Activated B cell treated with CpG ODN at 0.5 μM for 24 hours (primary cell): ENCODE measurements at regions not wholly inside any gene's neighbourhood (a gene's known extent, or its start where the extent isn't known, plus 50 kb on each side); places are given as distances from the start of the nearest gene placed in this dataset.
"Not testable (repeated sequence)": the region's sequence is repeated elsewhere in the genome, so short reads cannot be mapped to it uniquely, and the experiment has no call there.

Source experiments
- ATAC-seq: fragments of 200-7000 bp; cut with Tn5 transposase; one replicate; pipeline ENCODE4 v1.10.0; 2021; ENCODE audit warnings: low read depth, mild to moderate bottlenecking, moderate library complexity
- CTCF ChIA-PET: fragments of 350-600 bp; sonication (Branson Sonifier 250); formaldehyde crosslinking; loops from one replicate; lab custom pipeline; 2021; ENCODE audit warnings: antibody characterized with exemption; lab: Charles Lee
- POLR2A ChIA-PET: fragments of 350-600 bp; sonication (Branson Sonifier 250); formaldehyde crosslinking; loops from one replicate; lab custom pipeline; 2021; ENCODE audit warnings: antibody characterized with exemption; lab: Charles Lee
- DNase-seq: peaks from one replicate; pipeline ENCODE4 v3.0.0; 2022
- H3K27ac Mint-ChIP-seq: one replicate; pipeline ENCODE4 v1.8.0; 2020; ENCODE audit warnings: mixed read lengths
- H3K27me3 Mint-ChIP-seq: one replicate; pipeline ENCODE4 v1.8.0; 2021; ENCODE audit warnings: mixed read lengths
- H3K36me3 Mint-ChIP-seq: one replicate; pipeline ENCODE4 v1.8.0; 2021; ENCODE audit warnings: low read depth, mixed read lengths
- H3K4me1 Mint-ChIP-seq: one replicate; pipeline ENCODE4 v1.8.0; 2021; ENCODE audit warnings: mixed read lengths
- H3K4me3 Mint-ChIP-seq: one replicate; pipeline ENCODE4 v1.8.0; 2020; ENCODE audit warnings: mild to moderate bottlenecking, mixed read lengths
- H3K9me3 Mint-ChIP-seq: one replicate; pipeline ENCODE4 v1.8.0; 2020; ENCODE audit warnings: mixed read lengths
- CTCF ChIP-seq: fragments of 200-600 bp; IDR thresholded peaks from one replicate; pipeline ENCODE4 v1.8.0; 2022; ENCODE audit warnings: antibody characterized with exemption, mild to moderate bottlenecking
- intact Hi-C: fragments of 100-400 bp; cut with micrococcal nuclease; formaldehyde crosslinking; loops from one replicate; pipeline ENCODE4 v1.15.1; 2024

GRCh38 chr11:89583580-89583979 is 92.4 kb upstream of the NOX4 start:
- ChIA-PET POLR2A (no interaction called here), CTCF (no interaction called here)
- Mint-ChIP-seq H3K9me3 (peaks cover 1% of the 10 kb centered on the region), H3K27ac (no peak overlapping the region), H3K27me3 (no peaks in the 10 kb centered on the region), H3K4me3 (no peak overlapping the region), H3K4me1 (no peaks in the 10 kb centered on the region), H3K36me3 (no peaks in the 10 kb centered on the region)
- DNase-seq (no peak), ATAC-seq (no peak)
- no peak for TF ChIP-seq CTCF
- intact Hi-C loops: no loop called here

GRCh38 chr11:89585046-89585445 is 93.9 kb upstream of the NOX4 start:
- ATAC-seq, H3K27ac Mint-ChIP-seq, H3K4me3 Mint-ChIP-seq, CTCF ChIA-PET, H3K27me3 Mint-ChIP-seq, intact Hi-C loops, POLR2A ChIA-PET, H3K9me3 Mint-ChIP-seq, H3K36me3 Mint-ChIP-seq, H3K4me1 Mint-ChIP-seq, DNase-seq: not testable (repeated sequence)

GRCh38 chr11:89585471-89585870 is 94.3 kb upstream of the NOX4 start:
- H3K27me3 Mint-ChIP-seq, H3K27ac Mint-ChIP-seq, POLR2A ChIA-PET, ATAC-seq, H3K9me3 Mint-ChIP-seq, H3K36me3 Mint-ChIP-seq, intact Hi-C loops, DNase-seq, CTCF ChIA-PET, H3K4me1 Mint-ChIP-seq, H3K4me3 Mint-ChIP-seq: not testable (repeated sequence)

- H3K36me3 Mint-ChIP-seq, DNase-seq, H3K27ac Mint-ChIP-seq, ATAC-seq, intact Hi-C loops, H3K27me3 Mint-ChIP-seq, POLR2A ChIA-PET, H3K4me3 Mint-ChIP-seq, CTCF ChIA-PET, H3K4me1 Mint-ChIP-seq, H3K9me3 Mint-ChIP-seq: not testable (repeated sequence)
Measured at GRCh38 chr11:89589413-89589812, 98.2 kb upstream of the NOX4 start.

- ATAC-seq, CTCF ChIA-PET, intact Hi-C loops, H3K9me3 Mint-ChIP-seq, DNase-seq, H3K4me3 Mint-ChIP-seq, POLR2A ChIA-PET, H3K4me1 Mint-ChIP-seq, H3K27me3 Mint-ChIP-seq, H3K36me3 Mint-ChIP-seq, H3K27ac Mint-ChIP-seq: not testable (repeated sequence)
Measured at GRCh38 chr11:89590008-89590632, 98.9 kb upstream of the NOX4 start.

- H3K36me3 Mint-ChIP-seq, ATAC-seq, H3K4me3 Mint-ChIP-seq, H3K4me1 Mint-ChIP-seq, POLR2A ChIA-PET, CTCF ChIA-PET, intact Hi-C loops, H3K9me3 Mint-ChIP-seq, H3K27ac Mint-ChIP-seq, H3K27me3 Mint-ChIP-seq, DNase-seq: not testable (repeated sequence)
Measured at GRCh38 chr11:89601263-89601662, 108.8 kb upstream of the TRIM77 start.

- ATAC-seq: no peak
- H3K4me1 Mint-ChIP-seq: no peaks in the 10 kb centered on the region
- TF ChIP-seq CTCF: no peak
- no peak overlapping the region for H3K4me3 Mint-ChIP-seq
- H3K27me3 Mint-ChIP-seq: no peaks in the 10 kb centered on the region
- H3K27ac Mint-ChIP-seq: no peak overlapping the region
- ChIA-PET POLR2A (no interaction called here), CTCF (no interaction called here)
- intact Hi-C loops: no loop called here
- DNase-seq: no peak
- H3K36me3 Mint-ChIP-seq: no peaks in the 10 kb centered on the region
- H3K9me3 Mint-ChIP-seq: peaks cover 4% of the 10 kb centered on the region
Measured at GRCh38 chr11:89604281-89604680, 105.8 kb upstream of the TRIM77 start.

- ATAC-seq, CTCF ChIA-PET: not testable (repeated sequence)
Measured at GRCh38 chr11:89606845-89607244, 103.3 kb upstream of the TRIM77 start.

GRCh38 chr11:89607497-89607896 is 102.6 kb upstream of the TRIM77 start:
- H3K9me3 Mint-ChIP-seq, H3K27me3 Mint-ChIP-seq, CTCF ChIA-PET, H3K4me3 Mint-ChIP-seq, H3K36me3 Mint-ChIP-seq, intact Hi-C loops, ATAC-seq, DNase-seq, POLR2A ChIA-PET, H3K4me1 Mint-ChIP-seq, H3K27ac Mint-ChIP-seq: not testable (repeated sequence)

More at GRCh38 chr11:89606845-89607244, 103.3 kb upstream of the TRIM77 start:
- DNase-seq, H3K9me3 Mint-ChIP-seq, H3K36me3 Mint-ChIP-seq, H3K27me3 Mint-ChIP-seq, H3K27ac Mint-ChIP-seq, H3K4me1 Mint-ChIP-seq, intact Hi-C loops, H3K4me3 Mint-ChIP-seq, POLR2A ChIA-PET: not testable (repeated sequence)
